ENCODE measurements at regions not wholly inside any gene's neighbourhood (a gene's known extent, or its start where the extent isn't known, plus 50 kb on each side); places are given as distances from the start of the nearest gene placed in this dataset.

DNA sequence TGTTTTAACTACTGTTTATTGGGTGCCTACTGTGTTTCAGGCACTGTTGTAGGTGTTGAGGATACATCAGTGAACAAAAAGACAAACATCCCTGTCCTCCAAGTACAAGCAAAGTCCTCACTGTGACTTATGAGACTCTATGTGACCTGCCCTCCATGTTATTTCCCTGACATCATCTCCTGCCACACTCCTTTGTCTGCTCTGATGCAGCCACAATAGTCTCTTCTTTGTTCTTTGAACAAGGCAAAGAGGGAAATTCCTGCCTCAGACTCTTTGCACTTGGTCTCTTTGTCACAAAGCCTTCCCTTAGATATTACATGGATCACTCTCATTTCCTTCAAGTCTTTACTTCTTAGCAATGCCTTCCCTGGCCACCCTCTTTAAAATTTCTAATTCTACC lies 240.1 kb upstream of the SRRM4 start:
- H3K9me3 ChIP-seq, result no peaks in the 10 kb centered on the region
- no peak for DNase-seq
- H3K27me3 ChIP-seq, result peaks cover 0 to 9% (median 0%) of the 10 kb centered on the region in 7 donors
- no peak overlapping the region for H3K27ac ChIP-seq
- intact Hi-C loops (cut with DNase I), result no loop called here
- TF ChIP-seq, protein P1, sequence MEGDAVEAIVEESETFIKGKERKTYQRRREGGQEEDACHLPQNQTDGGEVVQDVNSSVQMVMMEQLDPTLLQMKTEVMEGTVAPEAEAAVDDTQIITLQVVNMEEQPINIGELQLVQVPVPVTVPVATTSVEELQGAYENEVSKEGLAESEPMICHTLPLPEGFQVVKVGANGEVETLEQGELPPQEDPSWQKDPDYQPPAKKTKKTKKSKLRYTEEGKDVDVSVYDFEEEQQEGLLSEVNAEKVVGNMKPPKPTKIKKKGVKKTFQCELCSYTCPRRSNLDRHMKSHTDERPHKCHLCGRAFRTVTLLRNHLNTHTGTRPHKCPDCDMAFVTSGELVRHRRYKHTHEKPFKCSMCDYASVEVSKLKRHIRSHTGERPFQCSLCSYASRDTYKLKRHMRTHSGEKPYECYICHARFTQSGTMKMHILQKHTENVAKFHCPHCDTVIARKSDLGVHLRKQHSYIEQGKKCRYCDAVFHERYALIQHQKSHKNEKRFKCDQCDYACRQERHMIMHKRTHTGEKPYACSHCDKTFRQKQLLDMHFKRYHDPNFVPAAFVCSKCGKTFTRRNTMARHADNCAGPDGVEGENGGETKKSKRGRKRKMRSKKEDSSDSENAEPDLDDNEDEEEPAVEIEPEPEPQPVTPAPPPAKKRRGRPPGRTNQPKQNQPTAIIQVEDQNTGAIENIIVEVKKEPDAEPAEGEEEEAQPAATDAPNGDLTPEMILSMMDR (IDR thresholded peaks at IDR 0.05), result no peak
- ATAC-seq, result no peak
- no peak overlapping the region for H3K4me3 ChIP-seq
- H3K36me3 ChIP-seq, result no peaks in the 10 kb centered on the region
- H3K4me1 ChIP-seq, result no peaks in the 10 kb centered on the region

DNA sequence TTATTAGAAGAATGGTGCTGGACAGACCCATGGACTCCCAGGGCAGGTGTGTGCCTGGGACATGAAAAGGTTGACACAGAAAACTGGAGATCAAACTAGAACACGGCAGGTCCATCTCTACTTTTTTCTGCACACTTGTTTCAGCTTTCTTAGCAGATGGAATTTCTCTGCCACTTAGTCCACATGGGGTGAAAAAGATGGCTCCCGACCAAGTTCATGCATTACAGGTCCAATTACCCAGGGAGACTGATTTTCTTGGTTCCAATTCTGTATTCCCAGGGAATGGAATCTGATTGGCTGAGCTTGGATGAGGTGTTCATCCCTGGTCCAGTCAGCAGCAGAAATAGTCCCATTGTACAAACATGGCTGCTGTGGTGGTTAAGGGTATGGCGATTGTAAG lies 238.9 kb upstream of the SRRM4 start:
- Histone ChIP-seq H3K27me3 (peaks cover 0 to 9% (median 0%) of the 10 kb centered on the region in 7 donors), H3K36me3 (no peaks in the 10 kb centered on the region), H3K9me3 (peaks cover 0 to 7% (median 0%) of the 10 kb centered on the region in 11 donors), H3K27ac (no peak overlapping the region), H3K4me3 (no peak overlapping the region), H3K4me1 (no peaks in the 10 kb centered on the region)
- ATAC-seq, result no peak
- TF ChIP-seq, protein P1 (IDR thresholded peaks at IDR 0.05), result no peak
- 66 to 74% methylated on average over 3 of the region's 3 CpGs for WGBS, 2 donors
- no peak for DNase-seq
- intact Hi-C loops (cut with DNase I), result no loop called here

DNA sequence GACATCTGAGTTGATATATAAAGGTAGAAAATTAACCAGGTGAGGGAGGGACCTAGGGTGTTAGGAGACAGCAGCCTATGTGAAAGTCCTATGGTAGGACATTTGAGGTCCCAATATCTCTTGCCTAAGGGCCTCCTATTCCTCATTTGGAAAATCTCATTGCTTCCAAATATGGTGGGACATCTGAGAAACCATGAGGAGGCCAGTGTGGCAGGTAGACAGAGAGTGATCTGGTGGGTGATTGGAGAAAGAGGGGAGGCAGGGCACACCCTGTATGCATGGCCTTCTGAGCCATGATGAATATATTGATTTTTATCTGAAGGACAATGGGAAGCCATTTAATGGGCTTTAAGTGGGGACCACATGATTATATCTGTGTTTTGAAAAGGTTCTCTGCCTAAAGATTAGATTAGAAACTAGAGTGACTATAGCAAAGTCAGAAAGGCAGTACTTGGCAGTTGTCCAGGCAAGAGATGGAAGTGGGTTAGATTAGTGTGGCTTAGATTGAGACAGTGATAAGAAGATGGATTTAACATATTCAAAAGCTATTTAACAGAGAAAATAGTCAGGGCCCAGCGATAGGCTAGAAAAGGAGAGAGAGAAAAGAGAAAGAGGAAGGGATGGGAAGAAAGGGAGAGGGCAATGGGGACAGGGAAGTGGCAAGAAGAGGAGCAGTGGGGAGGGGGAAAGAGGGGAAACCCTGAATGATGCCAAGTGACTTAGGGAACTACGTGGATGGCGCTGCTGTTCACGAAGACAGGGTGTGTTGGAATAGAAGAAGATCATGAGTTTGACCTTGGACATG lies 237.2 kb upstream of the SRRM4 start:
- DNase-seq (no peak), ATAC-seq (no peak)
- Histone ChIP-seq H3K4me1 (no peaks in the 10 kb centered on the region), H3K9me3 (peaks cover 0 to 8% (median 0%) of the 10 kb centered on the region in 11 donors), H3K27ac (no peak overlapping the region), H3K27me3 (peaks cover 0 to 9% (median 2%) of the 10 kb centered on the region in 7 donors), H3K4me3 (no peak overlapping the region), H3K36me3 (no peaks in the 10 kb centered on the region)
- TF ChIP-seq, protein P1 (IDR thresholded peaks at IDR 0.05), result no peak
- 82 to 83% methylated on average over 4 of the region's 4 CpGs for WGBS, 2 donors
- intact Hi-C loops (cut with DNase I), result no loop called here

DNA sequence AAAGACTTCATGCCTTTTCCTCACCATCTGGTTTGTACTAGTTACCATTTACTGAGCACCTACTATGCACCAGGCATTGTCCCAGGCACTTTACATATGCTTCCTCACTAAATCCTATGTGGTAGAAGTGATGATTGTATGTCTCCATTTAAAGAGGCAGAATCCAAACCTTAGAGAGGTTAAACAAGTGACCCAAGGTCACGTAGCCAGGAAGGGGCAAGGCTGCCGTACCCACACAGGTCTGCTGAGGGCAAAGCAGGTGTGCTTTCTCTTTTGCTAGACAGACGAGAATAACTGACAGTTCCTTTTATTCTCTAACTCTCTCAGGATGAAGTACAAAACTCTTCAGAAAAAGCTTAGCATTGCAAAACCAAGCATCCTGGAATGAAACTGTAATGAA lies 235.2 kb upstream of the SRRM4 start:
- peaks cover 0 to 10% (median 1%) of the 10 kb centered on the region in 11 donors for H3K9me3 ChIP-seq
- intact Hi-C loops (cut with DNase I), result no loop called here
- TF ChIP-seq, protein P1 (IDR thresholded peaks at IDR 0.05), result no peak
- H3K4me1 ChIP-seq, result no peaks in the 10 kb centered on the region
- DNase-seq (no peak), ATAC-seq (no peak)
- no peak overlapping the region for H3K4me3 ChIP-seq
- H3K36me3 ChIP-seq, result no peaks in the 10 kb centered on the region
- peaks cover 0 to 5% (median 0%) of the 10 kb centered on the region in 7 donors for H3K27me3 ChIP-seq
- no peak overlapping the region for H3K27ac ChIP-seq
- 68 to 70% methylated on average over 3 of the region's 3 CpGs for WGBS, 2 donors
